DOHH2 (cell line): ENCODE measurements at regions not wholly inside any gene's neighbourhood (a gene's known extent, or its start where the extent isn't known, plus 50 kb on each side); places are given as distances from the start of the nearest gene placed in this dataset.

Experiments used
- H3F3A ChIP-seq: fragments of 200-600 bp; sonication (generic), shearing (Covaris generic); 2 replicates; pipeline ENCODE4 v1.6.0; 2016; ENCODE audit warnings: antibody characterized with exemption, mild to moderate bottlenecking; ENCODE audit not compliant: control insufficient read depth, insufficient read depth
- H3K27ac ChIP-seq: fragments of 200-600 bp; sonication (generic); 2 replicates; pipeline ENCODE4 v1.5.1; 2014; ENCODE audit warnings: low read depth, mild to moderate bottlenecking, low read length, moderate library complexity
- H3K27me3 ChIP-seq: fragments of 200-600 bp; sonication (generic); 2 replicates; pipeline ENCODE4 v1.6.1; 2014; ENCODE audit warnings: mild to moderate bottlenecking, low read length, mixed read lengths; ENCODE audit not compliant: control insufficient read depth
- H3K36me3 ChIP-seq: fragments of 200-600 bp; sonication (generic); 2 replicates; pipeline ENCODE4 v1.6.1; 2014; ENCODE audit warnings: mild to moderate bottlenecking, low read length, moderate library complexity, mixed read lengths; ENCODE audit not compliant: control insufficient read depth
- H3K4me1 ChIP-seq: fragments of 200-600 bp; sonication (generic); 2 replicates; pipeline ENCODE4 v1.6.1; 2014; ENCODE audit warnings: mild to moderate bottlenecking, low read length, mixed read lengths; ENCODE audit not compliant: control insufficient read depth
- H3K4me2 ChIP-seq: fragments of 200-600 bp; sonication (generic); 2 replicates; pipeline ENCODE4 v1.6.0; 2014; ENCODE audit warnings: mild to moderate bottlenecking, low read length, moderate library complexity
- H3K4me3 ChIP-seq: fragments of 200-600 bp; sonication (generic); 2 replicates; pipeline ENCODE4 v1.5.1; 2014; ENCODE audit warnings: mild to moderate bottlenecking, low read length, mixed read lengths
- H3K79me2 ChIP-seq: fragments of 200-600 bp; sonication (generic); 2 replicates; pipeline ENCODE4 v1.6.1; 2014; ENCODE audit warnings: mild to moderate bottlenecking, low read length, mixed read lengths; ENCODE audit not compliant: control insufficient read depth
- H3K9me2 ChIP-seq: fragments of 200-600 bp; sonication (generic); replicated peaks from 2 replicates; pipeline ENCODE4 v1.6.1; 2014; ENCODE audit warnings: mild to moderate bottlenecking, low read length, mixed read lengths; ENCODE audit not compliant: control insufficient read depth
- H3K9me3 ChIP-seq: fragments of 200-600 bp; sonication (generic); 2 replicates; pipeline ENCODE4 v1.6.1; 2014; ENCODE audit warnings: antibody characterized with exemption, low read length, mixed read lengths; ENCODE audit not compliant: control insufficient read depth, insufficient read depth
- H4K20me1 ChIP-seq: fragments of 200-600 bp; sonication (generic); 2 replicates; pipeline ENCODE4 v1.6.0; 2014; ENCODE audit warnings: low read depth, mild to moderate bottlenecking, antibody characterized with exemption, low read length, moderate library complexity; ENCODE audit not compliant: control insufficient read depth, insufficient read depth
- EZH2phosphoT487 ChIP-seq: fragments of 200-600 bp; sonication (generic); IDR thresholded peaks from 2 replicates; pipeline ENCODE4 v1.6.1; 2017; ENCODE audit warnings: borderline replicate concordance, mild to moderate bottlenecking, antibody characterized with exemption, low read length, moderate library complexity, mixed read lengths
- TF ChIP-seq, protein P1 (sequence below): fragments of 200-600 bp; sonication (generic); IDR thresholded peaks from one replicate; pipeline ENCODE4 v1.5.1; 2014; ENCODE audit warnings: antibody characterized with exemption, mild to moderate bottlenecking, low read depth, low read length; ENCODE audit not compliant: poor library complexity, severe bottlenecking

DNA sequence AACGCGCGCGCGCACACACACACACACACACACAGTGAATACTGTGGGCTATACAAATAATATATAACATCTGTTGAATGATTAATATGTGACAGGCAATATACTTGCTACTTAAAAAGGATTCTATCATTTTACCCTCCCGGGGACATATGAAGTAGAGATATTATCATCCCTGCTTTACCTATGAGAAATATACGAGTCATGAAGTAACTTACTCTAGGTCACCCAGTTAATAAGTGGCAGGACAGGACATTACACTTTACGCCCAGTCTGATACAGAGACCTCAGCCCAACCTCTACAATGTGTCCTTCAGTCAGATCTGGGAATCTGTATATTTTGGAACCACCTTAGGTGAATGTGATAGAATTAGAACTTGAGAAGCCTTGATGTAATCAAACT is 55.4 kb downstream of the CCDC54 start:
- H3F3A ChIP-seq, result peaks cover 7% of the 10 kb centered on the region
- peaks cover 45% of the 10 kb centered on the region for H3K4me1 ChIP-seq
- TF ChIP-seq, protein P1, sequence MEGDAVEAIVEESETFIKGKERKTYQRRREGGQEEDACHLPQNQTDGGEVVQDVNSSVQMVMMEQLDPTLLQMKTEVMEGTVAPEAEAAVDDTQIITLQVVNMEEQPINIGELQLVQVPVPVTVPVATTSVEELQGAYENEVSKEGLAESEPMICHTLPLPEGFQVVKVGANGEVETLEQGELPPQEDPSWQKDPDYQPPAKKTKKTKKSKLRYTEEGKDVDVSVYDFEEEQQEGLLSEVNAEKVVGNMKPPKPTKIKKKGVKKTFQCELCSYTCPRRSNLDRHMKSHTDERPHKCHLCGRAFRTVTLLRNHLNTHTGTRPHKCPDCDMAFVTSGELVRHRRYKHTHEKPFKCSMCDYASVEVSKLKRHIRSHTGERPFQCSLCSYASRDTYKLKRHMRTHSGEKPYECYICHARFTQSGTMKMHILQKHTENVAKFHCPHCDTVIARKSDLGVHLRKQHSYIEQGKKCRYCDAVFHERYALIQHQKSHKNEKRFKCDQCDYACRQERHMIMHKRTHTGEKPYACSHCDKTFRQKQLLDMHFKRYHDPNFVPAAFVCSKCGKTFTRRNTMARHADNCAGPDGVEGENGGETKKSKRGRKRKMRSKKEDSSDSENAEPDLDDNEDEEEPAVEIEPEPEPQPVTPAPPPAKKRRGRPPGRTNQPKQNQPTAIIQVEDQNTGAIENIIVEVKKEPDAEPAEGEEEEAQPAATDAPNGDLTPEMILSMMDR, result no peak
- TF ChIP-seq EZH2phosphoT487, result no peak
- no peak overlapping the region for H3K4me2 ChIP-seq
- no peaks in the 10 kb centered on the region for H4K20me1 ChIP-seq
- H3K27ac ChIP-seq, result no peak overlapping the region
- H3K27me3 ChIP-seq, result peaks cover 21% of the 10 kb centered on the region
- no peaks in the 10 kb centered on the region for H3K79me2 ChIP-seq
- H3K9me3 ChIP-seq, result no peaks in the 10 kb centered on the region
- no peaks in the 10 kb centered on the region for H3K36me3 ChIP-seq
- no peak overlapping the region for H3K4me3 ChIP-seq
- H3K9me2 ChIP-seq, result no peaks in the 10 kb centered on the region

- Histone ChIP-seq H3K9me3 (no peaks in the 10 kb centered on the region), H3K79me2 (no peaks in the 10 kb centered on the region), H3K4me1 (peaks cover 11% of the 10 kb centered on the region), H3K27ac (no peak overlapping the region), H3K36me3 (no peaks in the 10 kb centered on the region), H3K4me3 (no peak overlapping the region), H3K4me2 (no peak overlapping the region), H3F3A (no peaks in the 10 kb centered on the region), H4K20me1 (no peaks in the 10 kb centered on the region), H3K27me3 (peaks cover 21% of the 10 kb centered on the region), H3K9me2 (no peaks in the 10 kb centered on the region)
- TF ChIP-seq EZH2phosphoT487, result no peak
- TF ChIP-seq, protein P1, result no peak
Observed at GRCh38 chr3:107436029-107436428, 58.8 kb downstream of the CCDC54 start.

DNA sequence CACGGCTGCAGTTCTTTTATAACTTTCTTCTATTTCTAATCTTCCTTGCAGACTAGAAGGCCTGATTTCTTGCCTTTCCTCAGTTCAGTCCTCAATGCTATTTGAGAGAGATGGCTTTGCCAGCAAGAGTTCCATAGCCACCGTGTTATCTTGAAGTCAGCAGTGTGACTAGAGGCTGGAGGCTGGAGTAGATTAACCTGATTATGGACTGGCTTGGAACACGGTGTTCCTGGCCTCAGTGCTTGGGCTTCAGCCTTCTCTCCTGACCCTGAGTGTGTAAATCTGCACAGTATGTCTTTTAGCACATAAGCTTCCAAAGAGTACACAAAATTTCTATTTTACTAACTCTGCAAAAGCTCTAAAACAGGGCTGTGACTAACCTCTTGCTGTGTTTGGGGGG is 61.4 kb downstream of the CCDC54 start:
- H3F3A ChIP-seq, result no peaks in the 10 kb centered on the region
- H3K79me2 ChIP-seq, result no peaks in the 10 kb centered on the region
- no peak overlapping the region for H3K4me3 ChIP-seq
- no peak overlapping the region for H3K4me2 ChIP-seq
- no peaks in the 10 kb centered on the region for H3K9me2 ChIP-seq
- H3K27me3 ChIP-seq, result peaks cover 11% of the 10 kb centered on the region
- H3K27ac ChIP-seq, result no peak overlapping the region
- H3K9me3 ChIP-seq, result no peaks in the 10 kb centered on the region
- no peaks in the 10 kb centered on the region for H4K20me1 ChIP-seq
- TF ChIP-seq, protein P1, result no peak
- no peak for TF ChIP-seq EZH2phosphoT487
- H3K4me1 ChIP-seq, result no peaks in the 10 kb centered on the region
- H3K36me3 ChIP-seq, result no peaks in the 10 kb centered on the region

DNA sequence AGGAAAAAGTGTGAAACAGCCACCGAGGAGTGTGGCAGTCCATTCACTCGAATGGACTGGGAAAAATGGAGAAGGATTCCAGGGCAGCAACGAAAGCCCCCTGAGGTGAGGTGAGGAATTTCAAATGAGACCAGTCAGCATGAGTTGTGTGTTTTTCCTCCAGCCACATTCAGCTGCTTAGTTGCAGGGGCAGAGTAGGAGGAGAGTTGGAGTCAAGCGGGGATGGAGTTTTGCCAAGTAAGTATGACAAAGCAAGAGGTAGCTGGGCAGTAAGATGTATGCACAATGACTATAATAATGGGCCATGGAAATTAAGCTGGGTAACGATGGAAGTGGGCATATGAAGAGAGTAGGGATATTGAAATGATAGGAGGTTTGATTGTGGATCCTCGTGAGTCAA is 64.4 kb downstream of the CCDC54 start:
- no peaks in the 10 kb centered on the region for H3K27me3 ChIP-seq
- H3K9me3 ChIP-seq, result no peaks in the 10 kb centered on the region
- no peaks in the 10 kb centered on the region for H3K9me2 ChIP-seq
- no peaks in the 10 kb centered on the region for H3F3A ChIP-seq
- no peaks in the 10 kb centered on the region for H3K36me3 ChIP-seq
- H3K4me2 ChIP-seq, result no peak overlapping the region
- no peaks in the 10 kb centered on the region for H3K4me1 ChIP-seq
- TF ChIP-seq, protein P1, result no peak
- no peak for TF ChIP-seq EZH2phosphoT487
- no peak overlapping the region for H3K4me3 ChIP-seq
- no peaks in the 10 kb centered on the region for H4K20me1 ChIP-seq
- no peaks in the 10 kb centered on the region for H3K79me2 ChIP-seq
- no peak overlapping the region for H3K27ac ChIP-seq
